Hepatocyte (in vitro differentiated cells): ENCODE measurements at regions not wholly inside any gene's neighbourhood (a gene's known extent, or its start where the extent isn't known, plus 50 kb on each side); places are given as distances from the start of the nearest gene placed in this dataset.

Experiments used
- DNase-seq: peaks from one replicate; pipeline ENCODE4 v3.0.0-alpha.2; 2016; ENCODE audit warnings: low spot score
- H2AFZ ChIP-seq: fragments of 200-600 bp; sonication (generic); 2 replicates; pipeline ENCODE4 v1.6.0; 2016; ENCODE audit warnings: antibody characterized with exemption, mild to moderate bottlenecking
- H3K27ac ChIP-seq: fragments of 200-600 bp; sonication (generic); 2 replicates; pipeline ENCODE4 v1.5.1; 2016; ENCODE audit warnings: mild to moderate bottlenecking
- H3K27me3 ChIP-seq: fragments of 200-600 bp; sonication (generic); 2 replicates; pipeline ENCODE4 v1.6.1; 2016
- H3K36me3 ChIP-seq: fragments of 200-600 bp; sonication (generic); replicated peaks from 2 replicates; pipeline ENCODE4 v1.5.1; 2016; ENCODE audit warnings: low read depth; ENCODE audit not compliant: insufficient read depth
- H3K4me1 ChIP-seq: fragments of 200-600 bp; sonication (generic); 2 replicates; pipeline ENCODE4 v1.5.1; 2016; ENCODE audit warnings: mild to moderate bottlenecking, moderate library complexity; ENCODE audit not compliant: insufficient read depth
- H3K4me2 ChIP-seq: fragments of 200-600 bp; sonication (generic); 2 replicates; pipeline ENCODE4 v1.6.0; 2016
- H3K4me3 ChIP-seq: fragments of 200-600 bp; sonication (generic); 2 replicates; pipeline ENCODE4 v1.5.1; 2016; ENCODE audit warnings: mild to moderate bottlenecking
- H3K79me2 ChIP-seq: fragments of 200-600 bp; sonication (generic); 2 replicates; pipeline ENCODE4 v1.6.0; 2017; ENCODE audit warnings: mild to moderate bottlenecking
- H3K9me2 ChIP-seq: fragments of 200-600 bp; sonication (generic); replicated peaks from 2 replicates; pipeline ENCODE4 v1.6.0; 2017; ENCODE audit warnings: mild to moderate bottlenecking; ENCODE audit not compliant: insufficient read depth
- H3K9me3 ChIP-seq: fragments of 200-600 bp; sonication (generic); 2 replicates; pipeline ENCODE4 v1.5.1; 2016; ENCODE audit warnings: low read depth, mild to moderate bottlenecking
- H4K20me1 ChIP-seq: fragments of 200-600 bp; sonication (generic); 2 replicates; pipeline ENCODE4 v1.6.0; 2016; ENCODE audit warnings: mild to moderate bottlenecking; ENCODE audit not compliant: insufficient read depth, poor library complexity, severe bottlenecking
- EZH2 ChIP-seq: fragments of 200-600 bp; sonication (generic); IDR thresholded peaks from 2 replicates; pipeline ENCODE4 v1.6.1; 2016; ENCODE audit warnings: antibody characterized with exemption, mild to moderate bottlenecking, borderline replicate concordance
- EZH2phosphoT487 ChIP-seq: fragments of 200-600 bp; sonication (generic); IDR thresholded peaks from one replicate; pipeline ENCODE4 v1.6.1; 2018; ENCODE audit warnings: antibody characterized with exemption, mild to moderate bottlenecking, low read depth, moderate library complexity; ENCODE audit not compliant: unreplicated experiment, severe bottlenecking
- WGBS: methylation state at CpG from one replicate; pipeline ENCODE4 v1.1.6; 2016; ENCODE audit warnings: low lambda C conversion rate; ENCODE audit errors: missing lambda C conversion rate; 5-methylcytosine and 5-hydroxymethylcytosine counted together
- TF ChIP-seq, protein P1 (sequence below): fragments of 200-600 bp; sonication (generic); IDR thresholded peaks from 2 replicates; pipeline ENCODE4 v1.5.1; 2016; ENCODE audit warnings: antibody characterized with exemption, mild to moderate bottlenecking; ENCODE audit not compliant: poor library complexity

DNA sequence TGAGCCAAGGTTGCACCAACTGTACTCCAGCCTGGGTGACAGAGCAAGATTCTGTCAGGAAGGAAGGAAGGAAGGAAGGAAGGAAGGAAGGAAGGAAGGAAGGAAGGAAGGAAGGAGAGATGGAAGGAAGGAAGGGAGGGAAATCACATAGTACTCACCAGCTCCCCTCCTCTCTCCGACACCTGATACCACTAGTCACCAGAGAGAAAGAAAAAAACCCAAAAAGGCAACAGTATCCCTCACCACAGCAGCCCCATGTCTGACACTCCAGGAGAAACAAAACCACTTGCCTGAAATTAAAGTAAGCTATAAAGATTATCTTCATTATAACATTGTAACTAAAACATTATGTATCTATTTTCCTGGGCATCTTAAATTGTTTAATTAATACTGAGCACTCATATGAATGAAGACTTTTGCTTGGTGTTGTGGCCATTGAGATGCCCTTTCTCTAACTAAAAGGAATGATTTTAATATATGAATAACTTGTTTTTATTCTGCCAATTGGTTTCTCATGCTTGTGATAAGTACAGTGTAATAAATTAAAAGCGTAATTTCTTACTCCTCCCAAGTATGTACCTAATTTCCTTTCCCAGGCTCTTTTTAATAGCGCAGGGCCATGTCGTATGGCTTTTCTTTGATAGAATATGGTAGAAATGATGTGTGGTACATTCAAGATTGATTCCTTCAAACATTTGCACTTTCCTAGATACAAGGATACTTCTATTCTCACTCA is 390.0 kb downstream of the MMUT start:
- Histone ChIP-seq H3K4me1 (no peaks in the 10 kb centered on the region), H3K27ac (no peak overlapping the region), H3K9me2 (no peaks in the 10 kb centered on the region), H3K27me3 (no peaks in the 10 kb centered on the region), H3K4me2 (no peak overlapping the region), H3K4me3 (no peak overlapping the region), H3K36me3 (no peaks in the 10 kb centered on the region), H4K20me1 (no peaks in the 10 kb centered on the region), H3K79me2 (no peaks in the 10 kb centered on the region), H3K9me3 (no peaks in the 10 kb centered on the region), H2AFZ (no peak overlapping the region)
- no peak for DNase-seq
- TF ChIP-seq, protein P1, sequence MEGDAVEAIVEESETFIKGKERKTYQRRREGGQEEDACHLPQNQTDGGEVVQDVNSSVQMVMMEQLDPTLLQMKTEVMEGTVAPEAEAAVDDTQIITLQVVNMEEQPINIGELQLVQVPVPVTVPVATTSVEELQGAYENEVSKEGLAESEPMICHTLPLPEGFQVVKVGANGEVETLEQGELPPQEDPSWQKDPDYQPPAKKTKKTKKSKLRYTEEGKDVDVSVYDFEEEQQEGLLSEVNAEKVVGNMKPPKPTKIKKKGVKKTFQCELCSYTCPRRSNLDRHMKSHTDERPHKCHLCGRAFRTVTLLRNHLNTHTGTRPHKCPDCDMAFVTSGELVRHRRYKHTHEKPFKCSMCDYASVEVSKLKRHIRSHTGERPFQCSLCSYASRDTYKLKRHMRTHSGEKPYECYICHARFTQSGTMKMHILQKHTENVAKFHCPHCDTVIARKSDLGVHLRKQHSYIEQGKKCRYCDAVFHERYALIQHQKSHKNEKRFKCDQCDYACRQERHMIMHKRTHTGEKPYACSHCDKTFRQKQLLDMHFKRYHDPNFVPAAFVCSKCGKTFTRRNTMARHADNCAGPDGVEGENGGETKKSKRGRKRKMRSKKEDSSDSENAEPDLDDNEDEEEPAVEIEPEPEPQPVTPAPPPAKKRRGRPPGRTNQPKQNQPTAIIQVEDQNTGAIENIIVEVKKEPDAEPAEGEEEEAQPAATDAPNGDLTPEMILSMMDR, result no peak
- TF ChIP-seq EZH2phosphoT487 (no peak), EZH2 (no peak)
- 95% methylated on average over 4 of the region's 4 CpGs for WGBS

DNA sequence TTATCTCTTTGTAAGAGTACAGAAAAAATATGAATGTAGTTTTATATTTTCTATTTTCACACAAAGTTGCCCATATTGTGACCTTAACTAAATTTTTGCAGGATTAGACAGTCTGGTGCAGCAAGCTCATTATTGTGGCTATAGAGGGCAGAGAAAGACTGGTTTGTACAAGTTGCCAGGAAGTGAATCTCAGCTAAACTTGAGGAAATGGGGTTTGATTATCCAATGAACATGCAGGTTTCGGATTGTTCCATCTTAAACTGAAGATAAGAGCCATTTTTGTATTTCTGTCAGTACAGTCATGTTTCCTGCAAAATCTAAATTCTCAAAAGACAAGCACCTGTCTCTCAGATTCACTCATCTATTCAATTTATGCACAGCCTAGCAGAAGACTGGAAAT is 390.9 kb downstream of the MMUT start:
- Histone ChIP-seq H3K27me3 (no peaks in the 10 kb centered on the region), H4K20me1 (no peaks in the 10 kb centered on the region), H3K4me2 (no peak overlapping the region), H3K9me3 (no peaks in the 10 kb centered on the region), H3K27ac (no peak overlapping the region), H3K79me2 (no peaks in the 10 kb centered on the region), H3K4me3 (no peak overlapping the region), H3K9me2 (no peaks in the 10 kb centered on the region), H2AFZ (no peak overlapping the region), H3K4me1 (no peaks in the 10 kb centered on the region), H3K36me3 (no peaks in the 10 kb centered on the region)
- TF ChIP-seq EZH2phosphoT487, result no peak
- no peak for TF ChIP-seq EZH2
- TF ChIP-seq, protein P1, result no peak
- whole genome bisulfite sequencing, result 76% methylated on average over 1 of the region's 1 CpG
- no peak for DNase-seq

GRCh38 chr6:49070411-49070810 is 392.6 kb downstream of the MMUT start:
- H3K36me3 ChIP-seq, result no peaks in the 10 kb centered on the region
- H3K27me3 ChIP-seq, result no peaks in the 10 kb centered on the region
- H3K4me3 ChIP-seq, result no peak overlapping the region
- H3K9me2 ChIP-seq, result no peaks in the 10 kb centered on the region
- 84% methylated on average over 2 of the region's 2 CpGs for WGBS
- H3K79me2 ChIP-seq, result no peaks in the 10 kb centered on the region
- no peaks in the 10 kb centered on the region for H4K20me1 ChIP-seq
- H3K4me2 ChIP-seq, result no peak overlapping the region
- no peak overlapping the region for H2AFZ ChIP-seq
- no peaks in the 10 kb centered on the region for H3K4me1 ChIP-seq
- H3K27ac ChIP-seq, result no peak overlapping the region
- TF ChIP-seq EZH2phosphoT487 (no peak), EZH2 (no peak)
- TF ChIP-seq, protein P1, result no peak
- no peak for DNase-seq
- no peaks in the 10 kb centered on the region for H3K9me3 ChIP-seq

GRCh38 chr6:49054311-49054710 is 408.7 kb downstream of the MMUT start:
- Histone ChIP-seq H3K27ac (no peak overlapping the region), H2AFZ (no peak overlapping the region), H3K9me2 (no peaks in the 10 kb centered on the region), H3K79me2 (no peaks in the 10 kb centered on the region), H3K4me3 (no peak overlapping the region), H3K4me2 (no peak overlapping the region), H4K20me1 (no peaks in the 10 kb centered on the region), H3K27me3 (no peaks in the 10 kb centered on the region), H3K4me1 (no peaks in the 10 kb centered on the region), H3K9me3 (no peaks in the 10 kb centered on the region), H3K36me3 (no peaks in the 10 kb centered on the region)
- TF ChIP-seq, protein P1, result no peak
- TF ChIP-seq EZH2phosphoT487, result no peak
- TF ChIP-seq EZH2, result no peak
- 92% methylated on average over 4 of the region's 4 CpGs for WGBS
- DNase-seq, result no peak
